Activated naive CD4-positive, alpha-beta T cell treated with anti-CD3 and anti-CD28 coated beads for 36 hours (primary cell): ENCODE measurements at regions not wholly inside any gene's neighbourhood (a gene's known extent, or its start where the extent isn't known, plus 50 kb on each side); places are given as distances from the start of the nearest gene placed in this dataset.

Experiments
- CTCF ChIA-PET: fragments of 350-600 bp; sonication (Branson Sonifier 250); formaldehyde crosslinking; loops from one replicate; lab custom pipeline; 2021; ENCODE audit warnings: antibody characterized with exemption; lab: Charles Lee
- DNase-seq: peaks from one replicate; pipeline ENCODE4 v3.0.0-alpha.2; 2020
- H3K27ac Mint-ChIP-seq: one replicate; pipeline ENCODE4 v1.8.0; 2021; ENCODE audit warnings: mild to moderate bottlenecking, mixed read lengths
- H3K27me3 Mint-ChIP-seq: one replicate; pipeline ENCODE4 v1.8.0; 2021; ENCODE audit warnings: low read depth, mixed read lengths
- H3K36me3 Mint-ChIP-seq: one replicate; pipeline ENCODE4 v1.8.0; 2021; ENCODE audit warnings: low read depth, mixed read lengths
- H3K4me1 Mint-ChIP-seq: one replicate; pipeline ENCODE4 v1.8.0; 2021; ENCODE audit warnings: low read depth, mixed read lengths
- H3K4me3 Mint-ChIP-seq: one replicate; pipeline ENCODE4 v1.8.0; 2021; ENCODE audit warnings: mild to moderate bottlenecking, moderate library complexity, mixed read lengths
- H3K9me3 Mint-ChIP-seq: one replicate; pipeline ENCODE4 v1.8.0; 2021; ENCODE audit warnings: mixed read lengths
- intact Hi-C: fragments of 100-400 bp; cut with micrococcal nuclease; formaldehyde crosslinking; loops from one replicate; pipeline ENCODE4 v1.15.1; 2023

- DNase-seq: no peak
- Mint-ChIP-seq H3K27me3 (peaks cover 6% of the 10 kb centered on the region), H3K36me3 (no peaks in the 10 kb centered on the region), H3K4me1 (no peaks in the 10 kb centered on the region), H3K9me3 (peaks cover under 1% of the 10 kb centered on the region), H3K4me3 (no peak overlapping the region), H3K27ac (no peak overlapping the region)
- intact Hi-C loops: no loop called here
- CTCF ChIA-PET: no interaction called here
These were observed 621.5 kb upstream of the MKI67 start for GRCh38 chr10:128747582-128748346.

GRCh38 chr10:128751284-128751683 is 625.1 kb upstream of the MKI67 start:
- no peak for DNase-seq
- no peak overlapping the region for H3K4me3 Mint-ChIP-seq
- intact Hi-C loops: no loop called here
- H3K4me1 Mint-ChIP-seq: no peaks in the 10 kb centered on the region
- peaks cover 2% of the 10 kb centered on the region for H3K9me3 Mint-ChIP-seq
- no peak overlapping the region for H3K27ac Mint-ChIP-seq
- peaks cover 4% of the 10 kb centered on the region for H3K27me3 Mint-ChIP-seq
- no peaks in the 10 kb centered on the region for H3K36me3 Mint-ChIP-seq
- CTCF ChIA-PET: no interaction called here

- H3K27ac Mint-ChIP-seq: no peak overlapping the region
- peaks cover 4% of the 10 kb centered on the region for H3K27me3 Mint-ChIP-seq
- no peak overlapping the region for H3K4me3 Mint-ChIP-seq
- H3K36me3 Mint-ChIP-seq: no peaks in the 10 kb centered on the region
- no peaks in the 10 kb centered on the region for H3K4me1 Mint-ChIP-seq
- intact Hi-C loops: no loop called here
- DNase-seq: no peak
- CTCF ChIA-PET: no interaction called here
- peaks cover 2% of the 10 kb centered on the region for H3K9me3 Mint-ChIP-seq
These were observed 625.6 kb upstream of the MKI67 start for GRCh38 chr10:128751851-128752250.

- Mint-ChIP-seq H3K4me3 (no peak overlapping the region), H3K27ac (no peak overlapping the region), H3K4me1 (no peaks in the 10 kb centered on the region), H3K36me3 (no peaks in the 10 kb centered on the region), H3K27me3 (peaks cover 5% of the 10 kb centered on the region), H3K9me3 (no peaks in the 10 kb centered on the region)
- intact Hi-C loops: no loop called here
- CTCF ChIA-PET: no interaction called here
- no peak for DNase-seq
These were observed 633.0 kb upstream of the MKI67 start for GRCh38 chr10:128759174-128759573.

GRCh38 chr10:128763588-128763987 is 637.4 kb upstream of the MKI67 start:
- intact Hi-C loops: no loop called here
- Mint-ChIP-seq H3K27ac (no peak overlapping the region), H3K4me1 (no peaks in the 10 kb centered on the region), H3K36me3 (no peaks in the 10 kb centered on the region), H3K27me3 (peaks cover 5% of the 10 kb centered on the region), H3K4me3 (no peak overlapping the region), H3K9me3 (no peaks in the 10 kb centered on the region)
- CTCF ChIA-PET: no interaction called here
- no peak for DNase-seq

- DNase-seq: no peak
- H3K27ac Mint-ChIP-seq: no peak overlapping the region
- no peaks in the 10 kb centered on the region for H3K4me1 Mint-ChIP-seq
- H3K9me3 Mint-ChIP-seq: no peaks in the 10 kb centered on the region
- no peaks in the 10 kb centered on the region for H3K36me3 Mint-ChIP-seq
- intact Hi-C loops: no loop called here
- CTCF ChIA-PET: no interaction called here
- no peak overlapping the region for H3K4me3 Mint-ChIP-seq
- H3K27me3 Mint-ChIP-seq: peaks cover 5% of the 10 kb centered on the region
These were observed 638.0 kb upstream of the MKI67 start for GRCh38 chr10:128764190-128764589.

GRCh38 chr10:128766915-128767314 is 640.7 kb upstream of the MKI67 start:
- DNase-seq: no peak
- H3K4me3 Mint-ChIP-seq: no peak overlapping the region
- H3K27me3 Mint-ChIP-seq: peaks cover 5% of the 10 kb centered on the region
- no peaks in the 10 kb centered on the region for H3K4me1 Mint-ChIP-seq
- no peaks in the 10 kb centered on the region for H3K36me3 Mint-ChIP-seq
- CTCF ChIA-PET: interaction anchor here (0.6 kb wide), 1 partner anchor 562 kb away, joined by 3 read pairs; no protein-coding TSS in a partner anchor
- intact Hi-C loops: no loop called here
- H3K27ac Mint-ChIP-seq: no peak overlapping the region
- H3K9me3 Mint-ChIP-seq: peaks cover 2% of the 10 kb centered on the region

GRCh38 chr10:128774979-128775378 is 648.8 kb upstream of the MKI67 start:
- H3K4me1 Mint-ChIP-seq: no peaks in the 10 kb centered on the region
- H3K27ac Mint-ChIP-seq: no peak overlapping the region
- DNase-seq: no peak
- CTCF ChIA-PET: no interaction called here
- intact Hi-C loops: no loop called here
- no peak overlapping the region for H3K4me3 Mint-ChIP-seq
- peaks cover 10% of the 10 kb centered on the region for H3K27me3 Mint-ChIP-seq
- no peaks in the 10 kb centered on the region for H3K36me3 Mint-ChIP-seq
- peaks cover 11% of the 10 kb centered on the region for H3K9me3 Mint-ChIP-seq

- Mint-ChIP-seq H3K27me3 (peaks cover 10% of the 10 kb centered on the region), H3K9me3 (peaks cover 11% of the 10 kb centered on the region), H3K4me3 (no peak overlapping the region), H3K36me3 (no peaks in the 10 kb centered on the region), H3K4me1 (no peaks in the 10 kb centered on the region), H3K27ac (no peak overlapping the region)
- intact Hi-C loops: no loop called here
- CTCF ChIA-PET: interaction anchor here (1.2 kb wide), 1 partner anchor 10 kb away, joined by 3 read pairs; no protein-coding TSS in a partner anchor
- DNase-seq: no peak
These were observed 649.5 kb upstream of the MKI67 start for GRCh38 chr10:128775743-128776142.

GRCh38 chr10:128776673-128777252 is 650.5 kb upstream of the MKI67 start:
- Mint-ChIP-seq H3K27me3 (peaks cover 10% of the 10 kb centered on the region), H3K4me3 (no peak overlapping the region), H3K4me1 (no peaks in the 10 kb centered on the region), H3K9me3 (peaks cover 10% of the 10 kb centered on the region), H3K36me3 (no peaks in the 10 kb centered on the region), H3K27ac (no peak overlapping the region)
- intact Hi-C loops: no loop called here
- CTCF ChIA-PET: interaction anchor here (1.2 kb wide), 1 partner anchor 9 kb away, joined by 3 read pairs; no protein-coding TSS in a partner anchor
- no peak for DNase-seq

GRCh38 chr10:128777342-128777741 is 651.1 kb upstream of the MKI67 start:
- Mint-ChIP-seq H3K36me3 (no peaks in the 10 kb centered on the region), H3K27ac (no peak overlapping the region), H3K4me1 (no peaks in the 10 kb centered on the region), H3K4me3 (no peak overlapping the region), H3K9me3 (peaks cover 5% of the 10 kb centered on the region), H3K27me3 (peaks cover 10% of the 10 kb centered on the region)
- intact Hi-C loops: no loop called here
- no peak for DNase-seq
- CTCF ChIA-PET: no interaction called here

- H3K36me3 Mint-ChIP-seq: no peaks in the 10 kb centered on the region
- H3K27me3 Mint-ChIP-seq: peaks cover 10% of the 10 kb centered on the region
- CTCF ChIA-PET: no interaction called here
- no peak overlapping the region for H3K27ac Mint-ChIP-seq
- no peaks in the 10 kb centered on the region for H3K9me3 Mint-ChIP-seq
- no peak for DNase-seq
- no peaks in the 10 kb centered on the region for H3K4me1 Mint-ChIP-seq
- no peak overlapping the region for H3K4me3 Mint-ChIP-seq
- intact Hi-C loops: no loop called here
These were observed 653.2 kb upstream of the MKI67 start for GRCh38 chr10:128779416-128779815.

- no peaks in the 10 kb centered on the region for H3K9me3 Mint-ChIP-seq
- no peaks in the 10 kb centered on the region for H3K36me3 Mint-ChIP-seq
- no peak overlapping the region for H3K4me3 Mint-ChIP-seq
- intact Hi-C loops: no loop called here
- DNase-seq: no peak
- no peaks in the 10 kb centered on the region for H3K4me1 Mint-ChIP-seq
- no peak overlapping the region for H3K27ac Mint-ChIP-seq
- H3K27me3 Mint-ChIP-seq: peaks cover 8% of the 10 kb centered on the region
- CTCF ChIA-PET: no interaction called here
These were observed 654.0 kb upstream of the MKI67 start for GRCh38 chr10:128780156-128780761.
